HT1080 (cell line): ENCODE measurements at regions not wholly inside any gene's neighbourhood (a gene's known extent, or its start where the extent isn't known, plus 50 kb on each side); places are given as distances from the start of the nearest gene placed in this dataset.
A peak's percentile ranks its signal among the peaks of the same experiment; 100 is the strongest.
"Not testable (repeated sequence)": the region's sequence is repeated elsewhere in the genome, so short reads cannot be mapped to it uniquely, and the experiment has no call there.

Experiments used
- DNase-seq: peaks from one replicate; pipeline ENCODE4 v3.0.0-alpha.2; 2015; ENCODE audit warnings: low read depth

- no peak for DNase-seq
Measured at GRCh38 chr6:55052846-55053245, 121.5 kb upstream of the HCRTR2 start.

GRCh38 chr6:55058682-55059081, 115.6 kb upstream of the HCRTR2 start:
- no peak for DNase-seq

DNA sequence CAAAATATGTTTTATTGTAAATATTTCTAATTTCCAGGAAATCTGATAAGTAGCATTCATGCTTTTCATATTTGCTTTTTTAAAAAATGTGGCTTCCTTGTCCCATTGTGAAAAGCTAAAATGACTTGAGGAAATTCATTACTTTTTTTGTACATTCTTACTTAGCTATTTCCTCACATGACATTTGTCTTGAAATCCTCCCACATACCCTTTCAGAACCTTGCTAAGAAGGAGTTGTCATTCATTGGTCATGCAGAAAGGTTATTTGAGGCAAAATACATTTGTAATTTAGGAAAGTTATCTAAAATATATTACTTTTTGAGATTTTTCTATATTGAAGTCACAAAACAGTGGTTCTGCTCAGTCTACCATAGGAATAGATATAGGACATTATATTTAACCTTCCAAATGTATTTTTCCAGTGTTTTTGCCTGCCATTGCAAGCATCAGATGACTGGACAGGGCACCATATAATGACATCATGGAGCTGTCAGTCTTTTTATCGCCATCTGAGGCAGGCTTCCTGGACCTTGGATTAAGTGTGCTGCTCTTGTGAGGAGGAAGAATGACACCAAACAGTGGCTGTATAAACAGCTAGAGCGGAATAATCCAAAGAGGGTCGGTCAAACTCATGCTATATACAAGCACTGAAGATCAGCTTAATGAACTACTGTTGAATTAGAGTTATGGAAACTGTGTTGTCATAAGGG, 109.4 kb upstream of the HCRTR2 start:
- no peak for DNase-seq

DNA sequence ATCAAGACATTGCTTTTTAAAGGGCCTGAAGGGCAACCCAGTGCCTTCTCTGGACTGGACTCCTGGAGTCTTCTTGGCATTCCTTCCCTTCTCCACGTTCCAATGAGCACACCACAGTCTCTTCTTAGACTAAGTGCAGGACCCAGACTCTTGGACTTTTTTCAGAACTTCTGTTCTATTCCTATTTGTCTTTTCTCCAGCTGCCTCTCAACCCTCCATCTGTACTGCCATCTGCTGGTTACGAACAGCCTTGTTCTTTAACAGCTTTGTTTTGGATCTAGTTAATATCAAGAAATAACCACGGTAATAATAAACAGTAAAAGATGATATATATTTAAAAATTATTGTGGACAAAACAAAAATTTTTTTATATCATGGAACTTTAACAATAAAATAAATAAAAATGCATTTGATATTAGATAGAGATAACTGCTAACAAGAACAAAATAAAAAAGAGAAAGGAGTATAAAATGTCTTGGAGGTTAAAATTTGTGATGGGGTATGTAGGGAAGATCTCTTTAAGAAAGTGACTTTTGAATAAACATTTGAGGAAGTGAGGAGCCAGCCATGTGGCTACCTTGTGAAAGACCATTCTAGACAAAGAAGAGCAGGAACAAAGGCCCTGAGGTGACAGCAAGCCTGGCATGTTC, 105.1 kb upstream of the HCRTR2 start:
- peak; percentile 33 for DNase-seq

DNA sequence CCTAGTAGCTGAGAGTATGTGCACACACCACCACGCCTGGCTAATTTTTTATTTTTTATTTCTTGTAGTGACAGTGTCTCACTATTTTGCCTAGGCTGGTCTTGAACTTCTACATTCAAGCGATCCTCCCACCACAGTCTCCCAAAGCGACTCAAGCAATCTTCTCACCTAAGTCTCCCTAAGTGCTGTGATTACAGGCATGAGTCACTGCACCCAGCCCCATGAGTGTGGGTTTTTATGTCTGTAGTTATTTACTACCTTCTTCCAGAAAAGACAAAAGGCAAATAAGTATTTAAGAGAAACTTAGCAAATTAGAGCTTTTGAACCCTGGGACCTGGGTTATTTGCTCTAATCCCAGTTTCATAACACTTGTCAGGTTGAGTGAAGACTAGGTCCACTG, 92.3 kb upstream of the HCRTR2 start:
- peak; percentile 1 for DNase-seq

GRCh38 chr6:55088011-55088410, 86.3 kb upstream of the HCRTR2 start:
- peak; percentile 30 for DNase-seq

GRCh38 chr6:55088902-55089301, 85.4 kb upstream of the HCRTR2 start:
- no peak for DNase-seq

DNA sequence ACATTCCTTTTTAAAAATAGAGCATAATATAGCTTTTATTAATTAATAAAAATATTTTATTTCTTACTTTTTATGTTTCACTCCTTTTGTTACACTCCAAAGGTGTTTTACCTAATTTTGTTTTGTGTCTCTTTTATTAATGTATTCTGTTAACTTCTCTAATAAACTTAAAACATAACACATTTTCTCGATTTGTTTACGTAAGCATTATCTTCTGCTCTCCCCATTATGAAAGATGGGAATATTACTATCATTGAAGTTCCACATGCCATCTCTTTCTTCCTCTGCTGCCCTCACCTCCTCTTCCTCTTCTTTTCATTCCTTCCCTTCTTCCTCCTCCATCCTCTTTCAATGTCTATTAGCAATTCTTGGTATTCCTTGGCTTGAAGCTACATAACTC, 85.0 kb upstream of the HCRTR2 start:
- DNase-seq, result no peak

GRCh38 chr6:55100686-55101085, 73.6 kb upstream of the HCRTR2 start:
- no peak for DNase-seq

DNA sequence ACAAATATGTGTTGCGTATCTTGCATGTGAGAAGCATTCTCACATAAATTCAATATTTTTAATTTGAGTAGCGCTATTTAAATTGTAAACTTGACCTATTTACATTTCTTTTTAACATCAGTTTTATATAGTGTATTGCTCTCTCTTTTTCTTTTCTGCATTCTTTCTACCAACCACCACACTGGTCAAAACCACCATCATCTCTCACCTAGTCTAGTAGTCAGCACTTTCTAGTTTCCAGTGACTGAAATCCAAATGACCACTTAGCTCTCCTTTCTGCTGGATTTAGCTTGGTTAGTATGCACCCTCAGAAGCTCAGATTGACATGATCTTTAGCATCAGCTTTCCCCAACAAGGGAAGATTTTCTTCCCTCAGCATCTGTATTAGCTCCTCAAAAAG, 73.2 kb upstream of the HCRTR2 start:
- no peak for DNase-seq

GRCh38 chr6:55108134-55109130, 65.9 kb upstream of the HCRTR2 start:
- no peak for DNase-seq

- no peak for DNase-seq
Measured at GRCh38 chr6:55117267-55117666, 57.0 kb upstream of the HCRTR2 start.

- not testable (repeated sequence) for DNase-seq
Measured at GRCh38 chr6:55124241-55124640, 50.1 kb upstream of the HCRTR2 start.
